ENCODE measurements at regions not wholly inside any gene's neighbourhood (a gene's known extent, or its start where the extent isn't known, plus 50 kb on each side); places are given as distances from the start of the nearest gene placed in this dataset.
"Not testable (repeated sequence)": the region's sequence is repeated elsewhere in the genome, so short reads cannot be mapped to it uniquely, and the experiment has no call there.

- FAIRE-seq = no peak
Observed at GRCh38 chr20:55386686-55387085, 618.6 kb downstream of the CBLN4 start.

GRCh38 chr20:55375920-55376319 is 629.4 kb downstream of the CBLN4 start:
- no peak for FAIRE-seq

- no peak for FAIRE-seq
Observed at GRCh38 chr20:55365745-55366144, 639.6 kb downstream of the CBLN4 start.

GRCh38 chr20:55360895-55361294 is 644.4 kb downstream of the CBLN4 start:
- FAIRE-seq = no peak

GRCh38 chr20:55354720-55355119 is 650.6 kb downstream of the CBLN4 start:
- FAIRE-seq = no peak

GRCh38 chr20:55353206-55353605 is 652.1 kb downstream of the CBLN4 start:
- no peak for FAIRE-seq

- no peak for FAIRE-seq
Observed at GRCh38 chr20:55348223-55348622, 657.1 kb downstream of the CBLN4 start.

GRCh38 chr20:55342822-55343221 is 662.5 kb downstream of the CBLN4 start:
- FAIRE-seq = no peak

- no peak for FAIRE-seq
Observed at GRCh38 chr20:55333798-55334197, 671.5 kb downstream of the CBLN4 start.

- FAIRE-seq = no peak
Observed at GRCh38 chr20:55329108-55329507, 676.2 kb downstream of the CBLN4 start.

- no peak for FAIRE-seq
Observed at GRCh38 chr20:55322745-55323144, 682.6 kb downstream of the CBLN4 start.

- FAIRE-seq = no peak
Observed at GRCh38 chr20:55316753-55317152, 688.6 kb downstream of the CBLN4 start.

- not testable (repeated sequence) for FAIRE-seq
Observed at GRCh38 chr20:55310844-55311243, 694.5 kb downstream of the CBLN4 start.

GRCh38 chr20:55291261-55291660 is 714.1 kb downstream of the CBLN4 start:
- FAIRE-seq = no peak

GRCh38 chr20:55283889-55284288 is 721.4 kb downstream of the CBLN4 start:
- FAIRE-seq = no peak

GRCh38 chr20:55273149-55273548 is 732.2 kb downstream of the CBLN4 start:
- no peak for FAIRE-seq

- no peak for FAIRE-seq
Observed at GRCh38 chr20:55271371-55271770, 733.9 kb downstream of the CBLN4 start.

- no peak for FAIRE-seq
Observed at GRCh38 chr20:55269913-55270312, 735.4 kb downstream of the CBLN4 start.

- no peak for FAIRE-seq
Observed at GRCh38 chr20:55266361-55266760, 739.0 kb downstream of the CBLN4 start.

- FAIRE-seq = no peak
Observed at GRCh38 chr20:55264703-55265239, 740.5 kb downstream of the CBLN4 start.

- no peak for FAIRE-seq
Observed at GRCh38 chr20:55258559-55258958, 746.8 kb downstream of the CBLN4 start.

GRCh38 chr20:55255016-55255415 is 750.3 kb downstream of the CBLN4 start:
- FAIRE-seq = no peak

GRCh38 chr20:55253781-55254180 is 751.5 kb downstream of the CBLN4 start:
- no peak for FAIRE-seq

GRCh38 chr20:55252521-55252920 is 752.8 kb downstream of the CBLN4 start:
- FAIRE-seq = no peak

GRCh38 chr20:55251170-55251569 is 754.1 kb downstream of the CBLN4 start:
- FAIRE-seq = no peak

- no peak for FAIRE-seq
Observed at GRCh38 chr20:55242853-55243252, 762.5 kb downstream of the CBLN4 start.
